NCI-H69 (cell line): ENCODE measurements at regions not wholly inside any gene's neighbourhood (a gene's known extent, or its start where the extent isn't known, plus 50 kb on each side); places are given as distances from the start of the nearest gene placed in this dataset.

Source experiments
- DNase-seq: peaks from one replicate; lab custom pipeline; 2025; lab: John Stamatoyannopoulos, UW

DNA sequence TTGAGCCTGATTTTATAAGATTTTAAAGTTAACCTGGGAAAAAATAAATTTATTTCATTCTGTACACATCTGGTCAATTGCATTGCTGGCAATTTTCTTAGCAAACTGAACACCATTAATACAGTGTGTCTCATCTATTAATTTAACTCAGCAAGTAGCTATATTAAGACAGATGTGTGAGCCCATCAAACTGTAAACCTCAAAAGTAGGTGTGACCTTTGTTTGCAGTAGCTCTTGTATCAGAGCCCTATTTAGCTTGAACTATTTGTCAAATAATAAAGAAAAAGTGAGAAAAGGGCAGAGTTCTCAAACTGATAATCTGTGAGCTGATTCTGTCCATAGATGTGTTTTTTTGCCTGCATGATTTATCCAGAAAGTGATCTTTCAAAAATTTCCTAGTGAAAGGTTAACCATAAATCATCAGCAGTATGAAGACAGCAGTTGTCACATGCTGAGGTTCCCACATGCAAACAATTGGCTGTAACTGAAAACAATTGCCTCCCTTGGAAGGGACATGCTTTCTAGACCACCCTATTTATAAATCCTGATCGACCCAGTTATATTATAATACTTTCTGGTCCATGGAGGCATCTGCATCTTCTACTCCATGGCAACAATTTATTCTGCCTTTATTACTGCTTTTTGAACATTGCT is 646.5 kb downstream of the NSUN3 start:
- peak; percentile 5 for DNase-seq

DNA sequence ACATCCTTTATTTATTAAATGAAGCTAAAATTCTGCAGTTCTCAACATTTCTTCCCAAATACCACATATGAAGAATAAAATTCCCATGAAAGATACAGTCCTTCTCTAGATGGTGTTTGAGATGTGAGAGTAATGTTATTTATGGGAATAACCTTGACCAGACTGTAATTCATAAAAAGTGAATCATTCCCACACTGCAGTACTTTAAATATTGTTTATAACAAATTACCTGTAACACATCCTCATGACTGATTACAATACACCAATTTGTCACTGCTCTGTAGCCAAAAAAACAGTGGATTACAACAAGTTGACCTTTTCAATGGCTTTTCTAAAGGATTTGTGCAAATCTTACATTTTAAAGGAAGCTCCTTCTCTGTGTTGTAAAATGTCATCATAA is 651.3 kb downstream of the NSUN3 start:
- DNase-seq: no peak

DNA sequence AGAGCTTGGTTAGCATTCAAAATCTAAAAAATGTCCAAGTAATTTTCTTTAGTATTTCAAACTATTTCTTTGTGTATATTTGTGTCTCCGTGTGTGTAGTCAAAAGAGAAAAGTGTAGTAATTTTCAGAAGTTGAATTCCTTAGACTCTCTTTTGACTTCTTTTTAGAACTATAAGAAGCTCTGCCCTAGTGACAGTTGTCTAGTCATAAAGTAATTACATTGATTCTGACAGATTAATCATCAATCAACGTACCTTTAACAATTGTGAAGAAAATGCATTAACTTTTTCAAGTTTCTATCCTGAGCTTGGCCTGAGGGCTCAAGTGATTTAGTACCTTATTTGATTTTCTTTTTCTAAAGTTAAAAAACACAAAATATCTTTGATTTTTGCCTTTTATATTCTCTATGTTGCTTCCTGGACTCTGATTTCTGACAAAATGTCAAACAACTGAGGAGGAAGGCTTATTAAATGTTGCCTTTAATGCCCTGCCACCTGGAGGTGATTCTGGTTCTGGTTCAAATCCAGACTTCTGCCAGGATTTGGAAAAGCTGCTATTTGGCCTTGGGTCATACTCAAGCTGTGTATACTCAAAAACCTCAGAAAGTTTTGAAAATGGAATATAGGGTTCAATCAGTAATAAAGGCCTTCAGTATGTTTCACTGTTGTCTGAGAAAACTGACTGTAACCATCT is 653.6 kb downstream of the NSUN3 start:
- no peak for DNase-seq

DNA sequence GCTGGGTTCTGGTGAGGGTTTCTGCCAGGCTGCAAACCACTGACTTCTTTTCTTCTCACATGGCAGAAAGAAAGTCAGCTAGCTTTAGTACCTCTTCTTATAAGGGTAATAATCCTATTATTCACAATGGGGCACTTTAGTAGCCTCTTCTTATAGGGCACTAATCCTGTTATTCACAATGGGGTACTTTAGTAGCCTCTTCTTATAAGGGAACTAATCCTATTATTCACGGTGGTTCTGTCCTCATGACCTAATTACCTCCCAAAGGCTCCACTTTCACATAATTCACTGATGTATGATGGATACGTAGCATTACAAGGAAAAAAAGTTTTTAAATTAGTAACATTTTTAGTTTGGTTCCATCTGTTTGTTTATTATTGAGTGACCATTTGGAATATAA is 671.3 kb downstream of the NSUN3 start:
- no peak for DNase-seq

DNA sequence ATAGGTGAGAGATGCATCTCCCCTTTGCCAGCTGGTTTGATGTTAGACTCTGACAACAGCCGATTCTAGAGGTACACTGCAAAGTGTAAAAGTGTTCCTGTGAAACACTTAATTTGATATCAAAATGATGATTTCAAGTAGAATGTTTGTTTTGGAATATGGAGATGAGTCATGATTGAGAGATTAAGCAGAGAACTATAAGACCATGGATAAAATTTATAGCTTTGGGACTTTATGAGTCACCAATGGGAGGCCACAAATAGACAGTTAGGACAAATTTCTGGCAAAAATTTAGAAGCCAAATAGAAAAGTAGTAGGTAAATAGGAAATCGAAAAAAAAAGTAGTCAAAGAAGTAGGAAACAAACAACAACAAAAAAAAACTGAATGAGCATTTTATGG is 672.5 kb downstream of the NSUN3 start:
- DNase-seq: peak; percentile 0

DNA sequence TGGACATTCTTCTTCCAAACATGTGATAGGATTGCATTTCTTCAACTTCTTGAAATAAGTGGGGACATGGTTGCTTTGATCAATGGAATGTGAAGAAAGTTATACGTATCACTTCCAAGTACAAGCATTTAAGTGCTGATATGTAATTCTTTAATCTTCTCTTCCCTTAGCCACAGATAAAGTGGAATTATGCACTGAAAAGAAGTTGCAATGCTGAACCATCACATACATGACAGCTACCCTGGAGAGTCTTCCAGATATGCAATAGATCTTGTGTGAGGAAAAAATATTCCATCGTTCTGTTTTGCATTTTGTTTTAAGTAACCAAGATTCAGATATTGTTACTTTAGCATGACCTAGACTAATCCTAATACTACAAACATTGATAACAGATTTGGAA is 674.3 kb downstream of the NSUN3 start:
- no peak for DNase-seq

DNA sequence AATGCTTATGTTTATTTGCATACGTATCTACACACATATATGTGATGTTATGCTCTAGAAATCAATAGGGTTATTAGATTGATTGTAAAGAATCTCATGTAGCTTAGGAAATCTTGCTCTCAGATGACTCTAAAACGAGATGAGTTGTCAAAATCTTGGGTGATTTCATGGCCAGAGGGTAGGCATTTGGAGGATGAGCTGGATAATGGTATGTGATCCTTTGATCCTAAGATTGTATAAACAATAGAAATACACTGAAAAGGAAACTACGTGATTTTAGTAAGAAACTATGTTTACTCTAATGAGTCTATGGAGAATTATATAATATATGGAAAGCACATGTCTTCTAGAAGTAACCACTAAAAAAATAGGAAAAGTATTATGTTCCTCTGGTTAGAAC is 676.6 kb downstream of the NSUN3 start:
- no peak for DNase-seq

DNA sequence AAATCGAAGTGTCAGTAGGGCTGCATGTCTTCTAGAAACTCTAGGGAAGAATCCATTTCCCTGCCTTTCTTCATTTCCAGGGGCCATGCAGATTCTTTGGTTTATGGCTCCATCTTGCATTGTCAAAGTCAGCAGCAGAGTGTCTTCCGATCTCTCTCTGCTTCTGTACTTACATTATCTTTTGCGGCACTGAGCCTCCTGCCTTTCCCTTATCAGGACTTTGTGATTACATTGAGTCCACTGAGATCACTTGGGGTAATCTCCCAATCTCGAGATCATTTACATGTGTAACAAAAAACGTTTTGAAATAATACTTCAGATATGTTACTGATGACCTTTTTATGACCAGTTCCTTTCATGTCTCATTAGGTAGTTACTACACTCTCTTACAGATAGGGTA is 695.9 kb downstream of the NSUN3 start:
- no peak for DNase-seq

DNA sequence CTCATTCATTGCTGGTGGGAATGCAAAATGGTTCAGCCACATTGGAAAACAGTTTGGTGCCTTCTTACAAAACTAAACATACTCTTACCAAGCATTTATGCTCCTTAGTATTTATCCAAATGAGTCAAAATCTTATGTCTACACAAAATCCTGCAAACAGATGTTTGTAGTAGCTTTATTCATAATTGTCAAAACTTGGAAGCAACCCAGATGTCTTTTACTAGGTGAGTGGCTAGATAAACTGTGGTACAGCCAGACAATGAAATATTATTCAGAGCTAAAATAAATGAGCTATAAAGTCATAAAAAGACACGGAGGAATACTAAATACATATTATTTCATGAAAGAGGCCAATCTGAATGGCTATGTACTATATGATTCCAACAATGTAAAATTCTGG is 709.5 kb downstream of the NSUN3 start:
- peak; percentile 3 for DNase-seq

DNA sequence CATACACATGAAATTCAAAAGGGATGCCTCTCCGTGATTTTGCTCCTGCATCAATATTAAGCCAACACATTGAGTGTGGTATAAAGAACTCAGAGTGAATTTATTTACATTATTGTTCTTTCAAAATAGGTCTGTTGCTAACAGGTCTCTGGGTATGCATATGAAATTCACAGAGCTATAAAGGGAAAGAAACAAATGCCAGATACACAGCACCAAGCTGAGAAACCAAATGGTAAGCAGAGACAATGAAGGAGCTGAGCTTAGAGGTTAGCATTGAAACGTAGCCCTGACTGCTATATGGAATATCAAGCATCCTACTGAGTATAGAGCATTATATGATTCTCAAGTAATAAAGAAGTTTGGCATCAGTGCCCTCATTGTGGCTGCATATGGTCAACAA is 712.9 kb downstream of the NSUN3 start:
- no peak for DNase-seq

DNA sequence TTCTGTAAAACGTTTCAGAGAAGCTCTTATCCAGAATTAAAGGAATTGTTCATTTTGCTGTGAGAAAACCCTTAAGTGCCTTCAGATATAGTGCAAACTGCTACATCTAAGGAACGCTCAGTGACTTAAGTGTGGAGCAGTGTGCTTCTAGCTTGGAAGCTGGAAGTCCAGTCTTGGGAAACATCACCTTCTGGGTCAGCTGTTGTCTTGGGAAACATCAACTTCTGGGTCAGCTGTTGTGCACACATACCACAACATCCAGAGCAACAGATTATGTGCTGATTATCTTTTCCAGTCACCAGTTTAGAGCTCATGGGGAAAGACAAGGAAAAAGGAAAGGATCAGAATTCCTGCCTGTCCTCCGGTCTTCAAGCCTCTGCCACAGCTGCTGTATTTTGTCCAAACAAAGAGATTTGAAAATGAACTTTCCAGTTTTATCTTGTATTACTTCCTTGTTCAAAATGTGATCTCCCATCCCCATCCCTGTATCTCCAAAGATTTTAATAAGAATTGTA is 713.6 kb downstream of the NSUN3 start:
- DNase-seq: no peak

DNA sequence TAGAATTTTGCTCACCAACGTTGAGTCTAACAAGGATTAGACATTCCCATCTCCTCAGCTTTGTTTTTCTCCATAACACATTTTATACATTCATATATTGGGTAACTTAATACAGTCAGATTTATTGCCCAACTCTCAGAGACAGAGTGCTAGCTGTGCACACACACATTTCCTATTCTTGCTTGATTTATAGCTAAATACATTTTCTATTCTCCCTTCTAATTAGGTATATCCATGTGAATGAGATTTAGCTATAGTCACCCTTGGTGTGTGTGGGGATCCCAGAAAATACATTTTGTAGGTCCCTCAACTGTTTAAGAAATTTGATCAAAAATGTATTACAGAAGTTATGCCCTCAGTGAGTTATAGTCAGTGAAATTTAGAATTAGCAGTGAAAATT is 715.4 kb downstream of the NSUN3 start:
- DNase-seq: peak; percentile 13

DNA sequence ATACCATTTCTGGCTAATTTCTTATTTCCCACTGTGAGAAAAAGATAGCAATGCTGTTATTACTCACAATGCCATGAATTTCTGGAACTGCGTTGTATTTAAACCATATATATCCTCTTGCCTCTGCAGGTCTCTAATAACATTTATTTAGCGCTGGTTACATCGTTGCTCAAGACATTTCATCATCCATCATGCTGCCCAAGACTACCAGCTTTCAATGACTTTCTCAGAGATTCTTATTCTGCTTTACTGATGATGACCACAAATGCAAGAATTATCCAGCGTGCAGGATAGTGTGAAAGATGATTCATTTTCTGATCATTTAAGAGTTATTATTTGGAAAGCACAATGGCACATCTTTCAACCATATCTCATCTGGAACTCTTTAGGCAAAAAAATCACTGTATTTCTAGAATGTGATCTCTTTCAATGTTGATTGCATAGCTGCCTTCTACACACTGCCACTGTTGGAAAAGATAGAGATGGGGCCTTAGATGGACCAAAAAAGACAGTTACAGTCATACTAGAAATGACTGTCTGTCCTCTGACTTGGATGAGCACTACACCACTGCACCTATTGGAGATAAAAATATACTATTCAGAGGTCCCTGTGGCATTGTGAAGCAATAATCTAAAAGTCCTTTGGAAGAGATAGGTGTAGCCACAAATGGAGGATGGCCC is 716.1 kb downstream of the NSUN3 start:
- no peak for DNase-seq

DNA sequence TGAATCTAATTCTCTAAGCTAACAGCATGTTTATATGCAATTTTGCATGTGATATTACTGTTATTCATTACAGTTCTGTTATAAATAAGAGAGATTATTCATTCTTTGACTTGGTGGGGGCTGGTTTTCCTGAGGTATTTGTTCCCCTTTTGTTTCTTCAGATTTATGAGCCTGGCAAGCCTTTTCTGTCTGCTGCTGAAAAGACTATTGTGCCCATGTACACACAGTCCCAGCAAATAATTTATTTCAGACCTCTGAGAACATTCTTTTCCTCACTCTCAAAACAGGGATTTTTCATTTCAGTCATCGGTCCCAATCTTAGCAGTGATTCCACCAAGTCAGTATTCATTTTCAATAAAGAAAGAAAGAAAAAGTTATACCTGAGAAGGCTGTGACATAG is 716.8 kb downstream of the NSUN3 start:
- no peak for DNase-seq

DNA sequence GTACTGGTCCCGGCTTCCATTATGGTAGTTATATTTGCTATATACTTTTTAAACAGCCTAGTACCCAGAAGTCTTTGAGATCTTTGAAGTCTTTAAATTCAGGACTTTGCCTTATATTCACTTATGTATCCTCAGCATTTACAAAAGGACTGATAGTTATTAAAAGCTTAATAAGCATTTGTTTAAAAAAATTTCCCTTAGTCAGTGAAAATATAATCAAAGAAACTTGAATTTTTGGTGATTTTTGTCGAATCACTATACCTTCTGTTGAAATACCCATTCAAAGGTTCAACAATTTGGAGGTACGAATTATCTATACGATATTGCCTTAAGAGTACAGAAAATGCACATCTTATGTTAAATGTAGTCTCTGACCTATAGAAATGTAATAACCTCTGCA is 721.4 kb downstream of the NSUN3 start:
- no peak for DNase-seq

DNA sequence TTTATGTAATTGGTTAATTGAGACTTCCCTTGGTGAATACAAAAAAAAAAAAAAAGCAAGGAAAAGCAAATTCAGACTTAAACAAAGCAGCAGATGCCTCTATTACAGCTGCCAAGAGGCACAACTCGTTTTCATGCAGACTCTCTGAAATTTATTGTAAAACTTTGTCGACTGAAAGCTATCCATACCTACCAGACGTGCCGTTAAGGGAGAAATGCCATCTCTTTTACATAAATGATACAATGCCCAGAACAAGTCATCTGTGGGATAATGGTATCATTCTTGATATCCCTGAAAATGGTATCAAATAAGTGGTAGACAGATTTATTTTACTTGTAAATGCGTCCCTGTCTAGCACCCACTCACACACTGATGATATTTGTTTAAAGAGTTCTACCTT is 724.2 kb downstream of the NSUN3 start:
- peak; percentile 30 for DNase-seq

DNA sequence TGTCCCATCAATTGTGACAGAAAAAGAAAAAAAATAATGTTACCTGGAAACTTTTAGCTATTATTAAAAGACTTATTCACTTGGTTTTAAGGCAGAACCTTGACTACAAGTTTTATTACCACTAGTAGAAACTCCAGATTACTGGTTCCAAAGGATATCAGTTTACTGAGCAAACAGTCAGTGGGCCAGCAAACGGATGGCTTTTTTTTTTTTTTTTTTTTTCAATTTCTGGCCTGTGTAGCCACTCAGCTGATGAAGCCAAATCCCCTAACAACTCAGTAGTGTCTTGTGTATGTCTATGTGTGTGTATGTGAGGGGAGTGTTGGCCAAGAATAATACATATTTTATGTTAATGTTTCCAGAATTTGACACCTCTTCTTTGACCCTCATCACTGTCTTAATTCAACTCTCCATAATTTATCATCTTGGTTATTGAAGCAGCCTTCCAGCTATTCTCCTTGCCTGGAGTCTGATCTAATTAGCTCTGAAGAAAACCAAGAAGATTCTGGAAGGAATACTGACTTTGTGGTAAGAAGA is 724.9 kb downstream of the NSUN3 start:
- DNase-seq: peak; percentile 70

DNA sequence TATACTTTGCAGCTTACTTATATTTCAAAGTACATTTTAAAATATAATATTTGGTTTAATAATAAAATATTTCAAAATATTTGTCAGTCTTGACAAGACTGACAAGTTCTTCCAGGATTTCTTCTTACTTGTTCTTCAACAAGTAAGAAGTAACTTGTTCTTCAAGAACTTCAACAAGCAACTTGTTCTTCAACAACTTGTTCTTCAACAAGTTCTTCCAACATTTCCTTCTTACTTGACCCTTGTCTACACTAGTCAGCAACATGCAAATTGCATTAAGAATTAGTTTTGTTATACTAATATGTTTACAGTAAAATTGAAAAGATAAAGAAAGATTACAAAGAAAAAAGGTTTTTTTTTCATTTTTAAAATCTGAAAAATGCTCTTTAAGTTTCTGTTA is 731.7 kb downstream of the NSUN3 start:
- DNase-seq: no peak

DNA sequence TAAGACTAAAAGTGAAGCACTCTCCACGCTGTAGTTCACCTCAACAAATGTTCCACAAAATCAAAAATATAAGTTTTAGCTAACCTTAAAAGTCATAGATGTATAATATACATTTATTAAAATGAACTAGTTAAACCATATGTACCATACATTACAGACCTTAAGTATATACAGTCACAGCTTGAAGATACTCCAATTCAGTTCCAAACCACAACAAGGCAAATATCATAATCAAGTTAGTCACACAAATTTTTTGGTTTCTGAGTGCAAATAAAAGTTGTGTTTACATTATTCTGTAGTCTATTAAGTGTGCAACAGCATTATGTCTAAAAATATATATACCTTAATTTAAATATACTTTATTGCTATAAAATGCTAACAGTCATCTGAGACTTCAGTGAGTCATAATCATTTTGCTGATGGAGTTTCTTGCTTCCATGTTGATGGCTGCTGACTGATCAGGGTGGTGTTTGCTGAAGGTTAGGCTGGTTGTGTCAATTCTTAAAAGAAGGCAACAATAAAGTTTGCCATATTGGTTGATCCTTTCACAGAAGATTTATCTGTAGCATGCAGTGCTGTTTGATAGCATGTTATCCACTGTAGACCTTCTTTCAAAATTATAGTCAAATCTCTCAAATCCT is 736.7 kb downstream of the NSUN3 start:
- no peak for DNase-seq

DNA sequence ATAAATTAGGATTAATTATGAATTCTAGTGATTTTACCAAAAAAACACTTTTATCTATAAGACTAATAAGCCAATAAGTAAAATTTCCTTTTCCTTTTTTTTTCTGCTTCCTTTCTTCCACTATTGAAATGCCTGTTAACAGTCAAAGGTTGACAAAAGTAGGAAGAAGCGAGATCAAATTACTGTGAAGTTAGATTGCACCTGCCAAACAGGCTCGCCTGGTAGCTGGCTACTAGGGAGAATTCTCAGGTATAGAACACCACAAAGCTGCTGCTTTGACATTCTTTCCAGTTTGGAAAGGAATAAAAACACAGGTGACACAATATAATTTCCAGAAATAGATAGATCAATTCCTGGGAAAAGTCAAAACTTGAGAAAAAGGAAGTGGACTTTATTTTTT is 749.0 kb downstream of the NSUN3 start:
- no peak for DNase-seq

DNA sequence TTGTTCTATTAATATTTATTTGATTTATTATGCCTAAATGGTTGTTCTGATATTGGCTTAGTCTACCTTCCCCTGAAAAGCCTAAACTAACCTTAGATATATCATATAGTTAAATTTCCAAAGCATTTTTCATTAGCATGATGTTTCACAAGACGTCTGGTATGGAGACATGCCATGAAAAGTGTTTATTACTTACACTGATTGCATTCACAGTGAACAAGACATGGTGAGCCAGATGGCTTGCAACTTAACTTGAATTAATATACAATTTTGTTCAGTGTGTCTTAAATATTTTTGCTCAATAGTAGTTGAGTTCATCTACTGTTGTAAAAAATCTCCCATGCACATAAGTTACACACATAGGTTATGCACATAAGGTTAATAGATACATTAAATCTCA is 758.4 kb downstream of the NSUN3 start:
- DNase-seq: no peak

DNA sequence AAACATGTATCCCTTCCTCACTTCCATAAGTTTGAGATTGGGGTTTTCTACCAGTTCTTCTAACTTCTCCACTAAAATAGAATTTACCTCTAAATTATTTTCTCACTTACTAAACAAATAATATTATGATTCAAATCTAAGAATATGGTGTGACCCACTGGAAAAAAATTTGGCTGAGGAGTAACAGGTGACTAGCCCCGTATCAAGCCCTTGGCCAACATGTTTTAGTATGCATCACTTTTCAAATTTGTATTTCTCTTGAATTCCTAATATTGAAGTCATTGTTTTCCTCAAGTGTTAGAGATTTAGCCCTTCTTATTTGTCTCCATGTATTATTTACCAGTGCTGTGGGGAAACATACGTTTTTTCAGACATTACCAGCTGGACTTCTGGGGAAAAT is 759.4 kb downstream of the NSUN3 start:
- DNase-seq: no peak

DNA sequence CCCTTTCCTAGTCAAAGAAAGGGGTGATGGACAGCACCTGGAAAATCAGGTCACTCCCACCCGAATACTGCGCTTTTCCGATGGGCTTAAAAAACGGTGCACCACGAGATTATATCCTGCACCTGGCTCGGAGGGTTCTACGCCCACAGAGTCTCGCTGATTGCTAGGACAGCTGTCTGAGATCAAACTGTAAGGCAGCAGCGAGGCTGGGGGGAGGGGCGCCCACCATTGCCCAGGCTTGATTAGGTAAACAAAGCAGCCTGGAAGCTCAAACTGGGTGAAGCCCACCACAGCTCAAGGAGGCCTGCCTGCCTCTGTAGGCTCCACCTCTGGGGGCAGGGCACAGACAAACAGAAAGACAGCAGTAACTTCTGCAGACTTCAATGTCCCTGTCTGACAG is 783.4 kb downstream of the NSUN3 start:
- DNase-seq: peak; percentile 8
